NT2/D1 (cell line): ENCODE measurements at regions not wholly inside any gene's neighbourhood (a gene's known extent, or its start where the extent isn't known, plus 50 kb on each side); places are given as distances from the start of the nearest gene placed in this dataset.

ENCODE experiments used
- YY1 ChIP-seq: IDR thresholded peaks from 2 replicates; pipeline ENCODE4 v1.6.1; 2011; ENCODE audit not compliant: insufficient read length, insufficient read depth
- ZNF274 ChIP-seq: IDR thresholded peaks from 2 replicates; pipeline ENCODE4 v1.6.1; 2011; ENCODE audit warnings: mild to moderate bottlenecking, low read depth, low read length

DNA sequence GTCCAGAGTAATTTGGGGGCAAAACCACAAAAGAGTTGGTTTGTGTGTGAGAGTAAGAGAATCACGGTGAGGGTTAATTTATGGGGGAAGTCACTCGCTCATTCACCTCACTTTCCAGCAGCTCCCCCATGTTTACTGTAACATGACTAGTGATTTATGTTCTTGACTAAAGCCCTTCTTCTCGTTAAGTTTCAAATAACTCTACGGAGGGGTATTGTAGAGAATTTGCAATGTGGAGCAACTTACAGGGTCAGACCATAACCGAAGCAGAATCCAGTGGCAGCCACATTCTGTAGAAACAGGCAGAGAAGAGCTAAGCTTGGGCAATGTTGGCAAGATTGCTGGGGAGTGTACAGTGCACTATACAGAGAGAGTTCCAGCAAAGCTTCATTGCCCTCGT lies 760.6 kb downstream of the IRX1 start:
- TF ChIP-seq YY1 (no peak), ZNF274 (no peak)
